NCI-H69 (cell line): ENCODE measurements at regions not wholly inside any gene's neighbourhood (a gene's known extent, or its start where the extent isn't known, plus 50 kb on each side); places are given as distances from the start of the nearest gene placed in this dataset.
A peak's percentile ranks its signal among the peaks of the same experiment; 100 is the strongest.
"Not testable (repeated sequence)": the region's sequence is repeated elsewhere in the genome, so short reads cannot be mapped to it uniquely, and the experiment has no call there.

ENCODE experiments used
- DNase-seq: peaks from one replicate; lab custom pipeline; 2025; lab: John Stamatoyannopoulos, UW

- DNase-seq: no peak
Observed at GRCh38 chr22:48940266-48941032, 887.2 kb downstream of the BRD1 start.

- no peak for DNase-seq
Observed at GRCh38 chr22:48939441-48940265, 888.0 kb downstream of the BRD1 start.

- no peak for DNase-seq
Observed at GRCh38 chr22:48938741-48939140, 888.9 kb downstream of the BRD1 start.

GRCh38 chr22:48937032-48937639 lies 890.5 kb downstream of the BRD1 start:
- no peak for DNase-seq

- DNase-seq: no peak
Observed at GRCh38 chr22:48936391-48936790, 891.3 kb downstream of the BRD1 start.

- no peak for DNase-seq
Observed at GRCh38 chr22:48934446-48934845, 893.2 kb downstream of the BRD1 start.

GRCh38 chr22:48931452-48931851 lies 896.2 kb downstream of the BRD1 start:
- no peak for DNase-seq

GRCh38 chr22:48929276-48929790 lies 898.3 kb downstream of the BRD1 start:
- no peak for DNase-seq

GRCh38 chr22:48927591-48927990 lies 900.1 kb downstream of the BRD1 start:
- no peak for DNase-seq

GRCh38 chr22:48926643-48927042 lies 901.0 kb downstream of the BRD1 start:
- DNase-seq: peak; percentile 50

- no peak for DNase-seq
Observed at GRCh38 chr22:48926136-48926535, 901.5 kb downstream of the BRD1 start.

- no peak for DNase-seq
Observed at GRCh38 chr22:48925450-48925849, 902.2 kb downstream of the BRD1 start.

- DNase-seq: no peak
Observed at GRCh38 chr22:48923996-48924395, 903.7 kb downstream of the BRD1 start.

- DNase-seq: peak; percentile 31
Observed at GRCh38 chr22:48923165-48923865, 904.4 kb downstream of the BRD1 start.

GRCh38 chr22:48921411-48921903 lies 906.2 kb downstream of the BRD1 start:
- DNase-seq: no peak

- peak; percentile 66 for DNase-seq
Observed at GRCh38 chr22:48920776-48921241, 906.9 kb downstream of the BRD1 start.

- DNase-seq: peak; percentile 22
Observed at GRCh38 chr22:48919851-48920589, 907.7 kb downstream of the BRD1 start.

GRCh38 chr22:48919187-48919590 lies 908.5 kb downstream of the BRD1 start:
- peak; percentile 87 for DNase-seq

- peak; percentile 70 for DNase-seq
Observed at GRCh38 chr22:48918585-48919186, 909.0 kb downstream of the BRD1 start.

- DNase-seq: not testable (repeated sequence)
Observed at GRCh38 chr22:48912356-48913066, 915.2 kb downstream of the BRD1 start.
